ENCODE measurements at regions not wholly inside any gene's neighbourhood (a gene's known extent, or its start where the extent isn't known, plus 50 kb on each side); places are given as distances from the start of the nearest gene placed in this dataset.

DNA sequence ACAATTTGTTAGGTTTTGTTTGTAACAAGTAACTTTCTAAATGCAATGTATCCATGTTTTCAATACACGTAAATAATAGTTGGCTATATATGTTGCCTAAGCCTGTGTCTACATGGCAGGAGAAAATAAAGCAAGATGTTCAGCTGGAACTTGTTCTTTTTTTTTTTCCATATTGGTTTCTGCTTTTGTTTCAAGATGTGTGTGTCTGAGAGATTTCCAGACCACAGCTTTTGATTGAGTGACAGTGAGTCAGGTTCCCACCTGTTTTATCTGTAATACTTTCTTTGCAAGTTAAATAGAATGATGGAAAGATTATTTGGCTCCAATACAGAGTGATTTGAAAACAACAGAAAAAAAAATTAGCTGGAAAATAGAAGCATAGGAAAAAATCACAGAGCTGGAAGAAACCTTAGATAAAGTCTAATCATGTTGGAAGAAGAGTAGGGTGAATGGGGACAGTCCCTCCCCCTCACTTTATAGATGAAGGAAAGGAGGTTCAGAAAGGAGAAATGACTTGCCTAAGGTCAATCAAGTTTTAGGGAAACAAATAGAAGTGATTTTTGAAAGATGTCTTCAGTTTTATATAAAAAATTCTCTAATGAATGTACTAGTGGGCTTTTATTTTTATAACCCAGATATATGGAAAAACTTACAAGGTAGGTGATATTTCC is 150.9 kb upstream of the STMND1 start:
- TF ChIP-seq, protein P1, sequence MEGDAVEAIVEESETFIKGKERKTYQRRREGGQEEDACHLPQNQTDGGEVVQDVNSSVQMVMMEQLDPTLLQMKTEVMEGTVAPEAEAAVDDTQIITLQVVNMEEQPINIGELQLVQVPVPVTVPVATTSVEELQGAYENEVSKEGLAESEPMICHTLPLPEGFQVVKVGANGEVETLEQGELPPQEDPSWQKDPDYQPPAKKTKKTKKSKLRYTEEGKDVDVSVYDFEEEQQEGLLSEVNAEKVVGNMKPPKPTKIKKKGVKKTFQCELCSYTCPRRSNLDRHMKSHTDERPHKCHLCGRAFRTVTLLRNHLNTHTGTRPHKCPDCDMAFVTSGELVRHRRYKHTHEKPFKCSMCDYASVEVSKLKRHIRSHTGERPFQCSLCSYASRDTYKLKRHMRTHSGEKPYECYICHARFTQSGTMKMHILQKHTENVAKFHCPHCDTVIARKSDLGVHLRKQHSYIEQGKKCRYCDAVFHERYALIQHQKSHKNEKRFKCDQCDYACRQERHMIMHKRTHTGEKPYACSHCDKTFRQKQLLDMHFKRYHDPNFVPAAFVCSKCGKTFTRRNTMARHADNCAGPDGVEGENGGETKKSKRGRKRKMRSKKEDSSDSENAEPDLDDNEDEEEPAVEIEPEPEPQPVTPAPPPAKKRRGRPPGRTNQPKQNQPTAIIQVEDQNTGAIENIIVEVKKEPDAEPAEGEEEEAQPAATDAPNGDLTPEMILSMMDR (IDR thresholded peaks at IDR 0.05), result no peak
- TF ChIP-seq POLR2A (IDR thresholded peaks at IDR 0.05), result no peak

Data from upper lobe of left lung (tissue), 4 donors.